ENCODE measurements at regions not wholly inside any gene's neighbourhood (a gene's known extent, or its start where the extent isn't known, plus 50 kb on each side); places are given as distances from the start of the nearest gene placed in this dataset.

GRCh38 chr6:2396042-2396657 lies 150.7 kb upstream of the GMDS start:
- H3K4me3 ChIP-seq (ENCODE audit: low read depth, low read length): no peak overlapping the region
- no peak for TF ChIP-seq CTCF (IDR thresholded peaks at IDR 0.05; ENCODE audit: low read depth, low read length)
- no peaks in the 10 kb centered on the region for H3K4me1 ChIP-seq
- DNase-seq: no peak
- H3K36me3 ChIP-seq: no peaks in the 10 kb centered on the region
- H3K9me3 ChIP-seq: no peaks in the 10 kb centered on the region
- peaks cover 3% of the 10 kb centered on the region; the same call in 1 of the 2 replicates for H3K27me3 ChIP-seq

DNA sequence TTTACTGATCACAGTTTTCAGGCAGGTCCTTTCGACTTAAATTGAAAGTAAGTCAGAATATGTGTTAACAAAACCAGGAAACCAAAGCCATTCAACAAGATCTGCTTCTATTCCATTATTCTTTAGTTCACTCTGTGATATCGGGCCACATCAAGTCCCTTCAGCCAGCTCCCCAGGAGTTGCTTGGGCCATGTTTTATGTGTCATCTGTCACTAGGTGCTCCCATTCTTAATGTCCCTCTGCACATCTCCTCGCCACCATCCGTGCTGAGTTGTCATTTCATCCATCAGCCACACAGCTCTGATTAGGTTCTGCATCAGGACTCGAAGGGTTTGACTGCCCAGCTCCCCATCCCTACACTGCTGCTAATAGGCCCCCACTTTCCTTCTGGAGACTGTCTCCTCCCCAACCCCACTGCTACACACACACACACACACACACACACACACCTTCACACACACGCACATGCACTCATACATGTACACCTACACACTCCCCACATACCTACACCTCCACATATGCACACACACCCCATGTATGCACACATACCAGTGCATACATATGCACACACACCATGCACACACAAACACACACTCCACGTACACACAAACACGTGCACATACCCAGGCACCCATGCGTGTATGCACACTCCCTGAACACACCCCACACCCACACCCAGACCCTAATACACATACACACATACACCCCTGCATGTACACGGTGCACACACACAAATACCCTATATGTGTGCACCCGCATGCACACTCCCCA lies 143.3 kb upstream of the GMDS start:
- Histone ChIP-seq H3K4me1 (no peaks in the 10 kb centered on the region), H3K9me3 (no peaks in the 10 kb centered on the region), H3K4me3 (ENCODE audit: low read depth, low read length) (no peak overlapping the region), H3K27me3 (peaks cover 10% of the 10 kb centered on the region), H3K36me3 (no peaks in the 10 kb centered on the region)
- TF ChIP-seq CTCF (IDR thresholded peaks at IDR 0.05; ENCODE audit: low read depth, low read length): no peak
- no peak for DNase-seq

DNA sequence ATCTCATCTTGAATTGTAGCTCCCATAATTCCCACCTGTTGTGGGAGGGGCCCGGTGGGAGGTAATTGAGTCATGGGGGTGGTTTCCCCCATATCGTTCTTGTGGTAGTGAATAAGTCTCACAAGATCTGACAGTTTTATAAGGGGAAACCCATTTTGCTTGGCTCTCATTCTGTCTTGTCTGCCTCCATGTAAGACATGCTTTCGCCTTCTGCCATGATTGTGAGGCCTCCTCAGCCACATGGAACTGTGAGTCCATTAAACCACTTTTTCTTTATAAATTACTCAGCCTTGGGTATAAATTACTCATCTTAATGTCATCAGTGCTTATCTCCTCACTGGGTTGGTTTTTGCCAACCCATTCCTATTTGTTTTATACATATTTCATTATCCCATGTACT lies 142.0 kb upstream of the GMDS start:
- Histone ChIP-seq H3K4me1 (no peaks in the 10 kb centered on the region), H3K36me3 (no peaks in the 10 kb centered on the region), H3K27me3 (peaks cover 16% of the 10 kb centered on the region), H3K4me3 (ENCODE audit: low read depth, low read length) (no peak overlapping the region), H3K9me3 (no peaks in the 10 kb centered on the region)
- TF ChIP-seq CTCF (IDR thresholded peaks at IDR 0.05; ENCODE audit: low read depth, low read length): no peak
- no peak for DNase-seq

- DNase-seq: no peak
- Histone ChIP-seq H3K4me3 (ENCODE audit: low read depth, low read length) (no peak overlapping the region), H3K4me1 (no peaks in the 10 kb centered on the region), H3K9me3 (no peaks in the 10 kb centered on the region), H3K27me3 (peaks cover 21% of the 10 kb centered on the region), H3K36me3 (no peaks in the 10 kb centered on the region)
- TF ChIP-seq CTCF (IDR thresholded peaks at IDR 0.05; ENCODE audit: low read depth, low read length): no peak
Observed at GRCh38 chr6:2385471-2385983, 140.1 kb upstream of the GMDS start.

GRCh38 chr6:2384528-2384927 lies 139.1 kb upstream of the GMDS start:
- H3K4me1 ChIP-seq: no peaks in the 10 kb centered on the region

More at GRCh38 chr6:2384528-2384927, 139.1 kb upstream of the GMDS start:
- Histone ChIP-seq H3K9me3 (no peaks in the 10 kb centered on the region), H3K27me3 (peaks cover 20% of the 10 kb centered on the region), H3K36me3 (no peaks in the 10 kb centered on the region), H3K4me3 (ENCODE audit: low read depth, low read length) (no peak overlapping the region)
- no peak for DNase-seq
- TF ChIP-seq CTCF (IDR thresholded peaks at IDR 0.05; ENCODE audit: low read depth, low read length): no peak
